ENCODE measurements at regions not wholly inside any gene's neighbourhood (a gene's known extent, or its start where the extent isn't known, plus 50 kb on each side); places are given as distances from the start of the nearest gene placed in this dataset.

DNA sequence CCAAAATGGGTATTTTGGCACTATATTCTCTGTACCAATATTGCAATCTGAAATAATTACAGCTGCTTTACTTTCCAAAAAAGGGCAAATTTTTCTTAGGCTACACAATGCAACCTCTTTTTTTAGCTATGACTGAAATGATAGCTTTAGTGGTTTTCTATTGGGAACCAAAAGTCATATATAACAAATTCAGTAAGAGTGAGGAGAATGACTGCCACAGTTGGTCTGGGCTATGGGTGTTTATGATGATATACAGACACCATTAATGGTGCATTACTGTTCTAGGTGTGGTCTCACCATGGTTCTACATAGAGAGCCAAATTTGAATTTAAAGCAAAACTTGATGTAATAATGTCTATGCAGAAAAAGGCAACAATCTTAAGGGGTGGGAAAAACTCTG lies 72.3 kb upstream of the PTBP2 start:
- no peaks in the 10 kb centered on the region for H3K27me3 ChIP-seq

GRCh38 chr1:96651517-96651916 lies 70.1 kb upstream of the PTBP2 start:
- H3K27me3 ChIP-seq = no peaks in the 10 kb centered on the region
- H3K4me3 ChIP-seq = no peak overlapping the region
- H3K9me3 ChIP-seq = peaks cover 0 to 5% (median 0%) of the 10 kb centered on the region in 4 donors
- DNase-seq (no peak), ATAC-seq (ENCODE audit: low FRiP score in 2 of 2) (no peak)
- H3K4me1 ChIP-seq = no peaks in the 10 kb centered on the region
- H3K27ac ChIP-seq = no peak overlapping the region
- WGBS, 2 donors = 69 to 80% methylated on average over 3 to 5 of the region's 5 CpGs
- TF ChIP-seq EP300 (IDR thresholded peaks at IDR 0.05) = no peak
- no peak for TF ChIP-seq POLR2AphosphoS5 (IDR thresholded peaks at IDR 0.05)
- no peak for TF ChIP-seq CTCF (IDR thresholded peaks at IDR 0.05)
- no peak for TF ChIP-seq POLR2A (IDR thresholded peaks at IDR 0.05)
- H3K36me3 ChIP-seq = no peaks in the 10 kb centered on the region

More for the DNA sequence above, 72.3 kb upstream of the PTBP2 start:
- Histone ChIP-seq H3K9me3 (peaks cover 0 to 5% (median 0%) of the 10 kb centered on the region in 4 donors), H3K4me1 (no peaks in the 10 kb centered on the region), H3K27ac (no peak overlapping the region), H3K4me3 (no peak overlapping the region), H3K36me3 (no peaks in the 10 kb centered on the region)
- TF ChIP-seq POLR2AphosphoS5 (IDR thresholded peaks at IDR 0.05) (no peak), POLR2A (IDR thresholded peaks at IDR 0.05) (no peak), EP300 (IDR thresholded peaks at IDR 0.05) (no peak), CTCF (IDR thresholded peaks at IDR 0.05) (no peak)
- DNase-seq = no peak
- ATAC-seq (ENCODE audit: low FRiP score in 2 of 2) = no peak

DNA sequence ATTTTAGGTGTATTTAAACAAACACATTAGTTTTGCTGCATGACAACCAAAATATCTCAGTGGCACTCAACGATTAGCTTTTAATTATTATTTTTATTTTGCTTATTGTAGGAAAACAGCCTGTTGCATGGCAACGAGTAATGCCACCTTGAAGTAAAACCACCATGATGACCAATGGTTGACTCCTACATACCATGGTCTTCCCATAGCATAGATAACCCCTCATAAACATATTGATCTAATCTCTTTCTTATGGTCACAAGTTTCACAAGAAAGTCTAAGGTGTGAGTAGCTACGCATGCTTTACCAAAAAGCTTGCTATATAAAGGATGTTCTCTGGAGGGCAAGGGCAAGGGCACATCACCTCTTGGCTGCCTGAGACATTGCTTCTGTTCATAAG lies 61.5 kb upstream of the PTBP2 start:
- TF ChIP-seq CTCF (IDR thresholded peaks at IDR 0.05) (no peak), POLR2A (IDR thresholded peaks at IDR 0.05) (no peak), POLR2AphosphoS5 (IDR thresholded peaks at IDR 0.05) (no peak), EP300 (IDR thresholded peaks at IDR 0.05) (no peak)
- Histone ChIP-seq H3K27ac (no peak overlapping the region), H3K36me3 (no peaks in the 10 kb centered on the region), H3K9me3 (no peaks in the 10 kb centered on the region), H3K4me3 (no peak overlapping the region), H3K4me1 (no peaks in the 10 kb centered on the region), H3K27me3 (no peaks in the 10 kb centered on the region)
- ATAC-seq (ENCODE audit: low FRiP score in 2 of 2) (no peak), DNase-seq (no peak)
- 83 to 92% methylated on average over 3 of the region's 3 CpGs for WGBS, 2 donors

- TF ChIP-seq POLR2AphosphoS5 (IDR thresholded peaks at IDR 0.05) (no peak), CTCF (IDR thresholded peaks at IDR 0.05) (no peak), POLR2A (IDR thresholded peaks at IDR 0.05) (no peak), EP300 (IDR thresholded peaks at IDR 0.05) (no peak)
- ATAC-seq (ENCODE audit: low FRiP score in 2 of 2) (no peak), DNase-seq (no peak)
- WGBS, 2 donors = 81 to 89% methylated on average over 2 of the region's 2 CpGs
- Histone ChIP-seq H3K27ac (no peak overlapping the region), H3K4me1 (no peaks in the 10 kb centered on the region), H3K9me3 (no peaks in the 10 kb centered on the region), H3K36me3 (no peaks in the 10 kb centered on the region), H3K27me3 (no peaks in the 10 kb centered on the region), H3K4me3 (no peak overlapping the region)
These were observed 61.1 kb upstream of the PTBP2 start for GRCh38 chr1:96660503-96660902.

Small RNAs in the stretch of these regions (small RNA-seq; reads per million reads assigned to genes)
- 0 reads per million in 4 donors for gene RNU1-130P

All from upper lobe of left lung (tissue), 6 donors.